Duodenal mucosa (tissue), 2 donors: ENCODE measurements at regions not wholly inside any gene's neighbourhood (a gene's known extent, or its start where the extent isn't known, plus 50 kb on each side); places are given as distances from the start of the nearest gene placed in this dataset.
"Not testable (repeated sequence)": the region's sequence is repeated elsewhere in the genome, so short reads cannot be mapped to it uniquely, and the experiment has no call there.

Experiments used
- H3K27ac ChIP-seq: one replicate; pipeline ENCODE4 v1.7.0; 2013; ENCODE audit warnings: low read depth, low read length
- H3K27me3 ChIP-seq, 2 donors: one replicate each; pipeline ENCODE4 v1.7.0; 2013; ENCODE audit warnings: low read length in 2 of 2, control low read depth in 1 of 2; ENCODE audit not compliant: insufficient read depth in 2 of 2, control insufficient read depth in 1 of 2
- H3K36me3 ChIP-seq, 2 donors: one replicate each; pipeline ENCODE4 v1.7.0; 2013; ENCODE audit warnings: low read length in 2 of 2, control low read depth in 1 of 2; ENCODE audit not compliant: insufficient read depth in 2 of 2, control insufficient read depth in 1 of 2
- H3K4me1 ChIP-seq, 2 donors: one replicate each; pipeline ENCODE4 v1.7.0; 2013; ENCODE audit warnings: low read length in 2 of 2, control low read depth in 1 of 2; ENCODE audit not compliant: insufficient read depth in 2 of 2, control insufficient read depth in 1 of 2
- H3K4me3 ChIP-seq, 2 donors: one replicate each; pipeline ENCODE4 v1.7.0; 2013; ENCODE audit warnings: low read length in 2 of 2, low read depth in 1 of 2
- H3K9ac ChIP-seq, 2 donors: one replicate each; pipeline ENCODE4 v1.7.0; 2013; ENCODE audit warnings: low read length in 2 of 2, low read depth in 1 of 2
- H3K9me3 ChIP-seq, 2 donors: one replicate each; pipeline ENCODE4 v1.7.0; 2013; ENCODE audit warnings: low read length in 2 of 2, control low read depth in 1 of 2; ENCODE audit not compliant: control insufficient read depth in 1 of 2

DNA sequence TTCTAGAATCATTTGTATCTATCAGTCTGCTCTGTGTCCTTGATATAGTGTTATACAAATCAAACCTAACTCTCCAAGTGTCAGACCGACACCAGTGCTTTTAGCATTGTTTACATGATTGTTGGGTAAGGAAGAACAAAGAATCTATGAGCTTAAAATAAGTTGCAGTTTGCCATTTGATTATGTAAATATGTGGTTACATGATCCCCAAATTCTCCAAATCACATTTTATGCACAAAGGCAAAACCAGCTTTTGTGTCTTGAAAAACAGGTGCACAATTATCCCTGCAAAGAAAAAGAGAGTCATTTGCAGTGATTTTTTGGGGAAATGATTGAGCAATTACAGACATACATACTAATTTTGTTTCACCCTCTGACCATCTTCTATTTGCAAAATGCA, 652.6 kb upstream of the CHAC2 start:
- Histone ChIP-seq H3K4me1 (no peaks in the 10 kb centered on the region), H3K27ac (no peak overlapping the region), H3K36me3 (no peaks in the 10 kb centered on the region), H3K9ac (no peak overlapping the region), H3K27me3 (no peaks in the 10 kb centered on the region), H3K9me3 (no peaks in the 10 kb centered on the region), H3K4me3 (no peak overlapping the region)

DNA sequence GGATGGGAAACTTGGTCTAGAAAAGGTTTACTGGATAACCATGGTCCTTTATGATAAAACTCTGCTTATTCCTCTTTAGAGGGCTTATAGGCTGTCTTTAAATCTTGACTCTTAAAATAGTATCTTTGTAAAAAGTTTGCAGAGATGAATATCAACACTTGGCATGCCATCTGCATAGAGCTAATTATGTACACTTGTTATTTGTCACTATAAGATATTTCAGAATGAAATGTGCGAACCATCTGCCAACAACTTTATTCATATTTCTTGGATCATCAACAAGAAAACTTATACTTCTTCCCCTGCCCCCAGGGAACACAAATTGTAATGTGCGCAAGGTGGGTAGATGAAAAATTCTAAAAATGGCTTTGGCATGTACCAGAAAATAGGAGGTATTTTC, 653.0 kb upstream of the CHAC2 start:
- no peak overlapping the region for H3K27ac ChIP-seq
- no peak overlapping the region for H3K4me3 ChIP-seq
- no peaks in the 10 kb centered on the region for H3K4me1 ChIP-seq
- no peaks in the 10 kb centered on the region for H3K27me3 ChIP-seq
- H3K9me3 ChIP-seq: no peaks in the 10 kb centered on the region
- H3K9ac ChIP-seq: no peak overlapping the region
- H3K36me3 ChIP-seq: no peaks in the 10 kb centered on the region

DNA sequence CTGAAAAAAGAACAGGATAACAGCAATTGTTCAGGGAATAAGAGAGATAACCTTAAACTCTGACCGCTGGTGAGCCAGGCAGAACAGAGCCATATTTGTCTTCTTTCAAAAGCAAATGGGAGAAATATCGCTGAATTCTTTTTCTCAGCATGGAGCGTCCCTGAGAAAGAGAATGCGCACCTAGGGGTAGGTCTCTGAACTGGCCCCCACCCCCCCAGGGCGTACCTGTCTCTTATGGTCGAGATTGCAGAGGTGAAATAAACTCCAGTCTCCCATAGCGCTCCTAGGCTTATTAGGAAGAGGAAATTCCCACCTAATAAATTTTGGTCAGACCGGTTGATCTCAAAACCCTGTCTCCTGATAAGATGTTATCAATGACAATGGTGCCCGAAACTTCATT, 655.2 kb upstream of the CHAC2 start:
- H3K4me3 ChIP-seq: not testable (repeated sequence)

GRCh38 chr2:53111406-53111805, 656.2 kb upstream of the CHAC2 start:
- Histone ChIP-seq H3K9ac (no peak overlapping the region), H3K27me3 (no peaks in the 10 kb centered on the region), H3K4me3 (no peak overlapping the region), H3K4me1 (no peaks in the 10 kb centered on the region), H3K9me3 (no peaks in the 10 kb centered on the region), H3K36me3 (no peaks in the 10 kb centered on the region), H3K27ac (no peak overlapping the region)

More for the DNA sequence above, 655.2 kb upstream of the CHAC2 start:
- not testable (repeated sequence) for H3K9ac ChIP-seq, H3K4me1 ChIP-seq, H3K9me3 ChIP-seq, H3K27me3 ChIP-seq, H3K36me3 ChIP-seq, H3K27ac ChIP-seq

DNA sequence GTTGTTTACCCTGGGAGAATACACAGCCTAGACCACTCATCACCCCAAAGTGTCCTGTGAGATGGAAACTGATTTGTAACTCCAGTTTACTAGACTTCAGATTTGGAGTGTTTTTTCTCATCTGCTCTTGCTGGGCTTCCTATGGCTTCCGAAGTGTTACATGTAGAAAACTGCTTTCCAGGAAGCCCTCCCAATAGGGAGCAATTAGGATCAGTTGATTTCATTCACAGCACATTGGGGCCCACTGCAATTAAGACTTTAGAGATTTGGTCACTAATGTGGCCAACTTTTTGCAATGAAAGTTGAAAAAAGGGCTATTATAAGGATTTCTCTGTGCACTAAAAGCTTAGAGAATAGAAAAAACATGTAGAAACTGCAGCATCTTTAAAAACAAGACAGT, 656.6 kb upstream of the CHAC2 start:
- H3K27ac ChIP-seq: no peak overlapping the region
- no peak overlapping the region for H3K4me3 ChIP-seq
- H3K9ac ChIP-seq: no peak overlapping the region
- no peaks in the 10 kb centered on the region for H3K27me3 ChIP-seq
- no peaks in the 10 kb centered on the region for H3K9me3 ChIP-seq
- no peaks in the 10 kb centered on the region for H3K36me3 ChIP-seq
- H3K4me1 ChIP-seq: no peaks in the 10 kb centered on the region

DNA sequence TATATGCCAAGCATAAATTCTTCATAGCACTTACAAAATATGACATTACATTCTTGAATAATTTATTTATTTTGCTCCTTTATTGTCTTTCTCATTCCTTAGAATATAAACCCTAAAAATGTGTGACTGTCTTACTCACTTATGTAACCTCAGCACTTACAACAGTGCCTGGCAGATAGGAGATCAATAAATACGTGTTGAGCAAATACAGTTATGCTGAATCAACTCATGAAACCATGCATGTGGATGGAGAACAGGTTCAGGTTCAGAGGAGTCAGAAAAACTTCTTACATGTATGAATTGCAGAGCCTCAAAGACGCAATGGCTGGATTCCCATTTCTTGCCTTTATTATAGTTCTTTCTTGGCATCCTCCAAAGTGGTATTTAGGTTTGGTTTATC, 659.4 kb upstream of the CHAC2 start:
- no peaks in the 10 kb centered on the region for H3K9me3 ChIP-seq
- no peaks in the 10 kb centered on the region for H3K27me3 ChIP-seq
- no peaks in the 10 kb centered on the region for H3K4me1 ChIP-seq
- no peak overlapping the region for H3K27ac ChIP-seq
- H3K4me3 ChIP-seq: no peak overlapping the region
- H3K36me3 ChIP-seq: no peaks in the 10 kb centered on the region
- no peak overlapping the region for H3K9ac ChIP-seq

DNA sequence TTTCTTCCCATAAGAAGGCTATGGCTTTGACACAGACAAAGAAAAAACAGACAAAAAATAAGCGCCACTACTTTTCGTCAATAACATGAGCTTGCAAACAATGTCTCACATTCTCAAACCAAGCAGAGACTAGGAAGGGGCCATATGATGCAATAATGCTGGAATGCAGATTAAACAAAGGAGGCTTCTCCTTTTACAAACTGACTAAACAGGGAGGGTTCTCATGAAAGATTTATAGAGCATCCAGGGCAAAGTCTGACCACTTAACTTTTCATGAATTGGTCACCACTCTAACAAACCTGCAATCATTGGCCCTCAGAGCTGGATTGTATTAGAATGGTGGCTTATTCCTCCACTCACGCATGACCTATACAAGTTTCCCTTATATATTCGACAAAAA, 663.3 kb upstream of the CHAC2 start:
- no peak overlapping the region for H3K27ac ChIP-seq
- no peaks in the 10 kb centered on the region for H3K9me3 ChIP-seq
- no peaks in the 10 kb centered on the region for H3K36me3 ChIP-seq
- H3K4me3 ChIP-seq: no peak overlapping the region
- no peaks in the 10 kb centered on the region for H3K27me3 ChIP-seq
- H3K4me1 ChIP-seq: no peaks in the 10 kb centered on the region
- H3K9ac ChIP-seq: no peak overlapping the region

DNA sequence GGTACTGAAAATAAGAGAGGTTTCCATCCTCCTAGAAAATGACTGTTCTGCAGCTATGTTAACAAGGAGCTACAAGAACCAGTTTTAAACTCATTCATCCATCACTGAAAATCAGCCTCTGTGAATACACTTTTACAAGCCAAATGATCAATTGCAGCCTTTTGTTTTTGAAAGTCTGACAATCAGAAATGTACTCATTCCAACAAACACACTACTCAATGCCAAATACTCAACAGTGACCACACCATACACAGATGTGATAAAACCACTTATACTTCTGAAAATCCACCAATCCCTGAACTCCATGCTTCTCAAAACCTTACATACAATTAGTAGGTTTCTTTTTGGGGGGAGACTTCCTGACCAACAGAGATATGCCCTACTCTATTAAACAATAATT, 663.9 kb upstream of the CHAC2 start:
- Histone ChIP-seq H3K27me3 (no peaks in the 10 kb centered on the region), H3K4me1 (no peaks in the 10 kb centered on the region), H3K9me3 (no peaks in the 10 kb centered on the region), H3K9ac (no peak overlapping the region), H3K36me3 (no peaks in the 10 kb centered on the region), H3K27ac (no peak overlapping the region), H3K4me3 (no peak overlapping the region)

GRCh38 chr2:53098696-53099078, 668.9 kb upstream of the CHAC2 start:
- Histone ChIP-seq H3K27ac (no peak overlapping the region), H3K36me3 (no peaks in the 10 kb centered on the region)

GRCh38 chr2:53096351-53096750, 671.3 kb upstream of the CHAC2 start:
- H3K4me3 ChIP-seq: no peak overlapping the region
- H3K9me3 ChIP-seq: no peaks in the 10 kb centered on the region
- no peaks in the 10 kb centered on the region for H3K36me3 ChIP-seq
- no peaks in the 10 kb centered on the region for H3K4me1 ChIP-seq
- H3K27me3 ChIP-seq: no peaks in the 10 kb centered on the region
- H3K9ac ChIP-seq: no peak overlapping the region
- H3K27ac ChIP-seq: no peak overlapping the region

More at GRCh38 chr2:53098696-53099078, 668.9 kb upstream of the CHAC2 start:
- H3K4me1 ChIP-seq: no peaks in the 10 kb centered on the region
- no peaks in the 10 kb centered on the region for H3K27me3 ChIP-seq
- H3K4me3 ChIP-seq: peak overlapping the region in 1 of 2 donors; percentile 29
- no peak overlapping the region for H3K9ac ChIP-seq
- no peaks in the 10 kb centered on the region for H3K9me3 ChIP-seq

- Histone ChIP-seq H3K9me3 (no peaks in the 10 kb centered on the region), H3K9ac (no peak overlapping the region), H3K36me3 (no peaks in the 10 kb centered on the region), H3K27ac (no peak overlapping the region), H3K4me3 (no peak overlapping the region), H3K27me3 (no peaks in the 10 kb centered on the region), H3K4me1 (no peaks in the 10 kb centered on the region)
These were observed 671.9 kb upstream of the CHAC2 start for GRCh38 chr2:53095664-53096063.
